Coronary artery (tissue), 2 donors: ENCODE measurements at regions not wholly inside any gene's neighbourhood (a gene's known extent, or its start where the extent isn't known, plus 50 kb on each side); places are given as distances from the start of the nearest gene placed in this dataset.

Experiments
- DNase-seq: peaks from one replicate; pipeline ENCODE4 v3.0.0-alpha.2; 2017; ENCODE audit warnings: low spot score
- H3K27ac ChIP-seq, 2 donors: fragments of 200-600 bp; sonication (generic); one replicate each; pipeline ENCODE4 v1.5.1; 2016 to 2019
- H3K4me3 ChIP-seq: fragments of 200-600 bp; sonication (generic); 2 replicates; pipeline ENCODE4 v1.5.1; 2016; ENCODE audit warnings: mild to moderate bottlenecking, moderate library complexity
- CTCF ChIP-seq: fragments of 200-600 bp; sonication (generic); IDR thresholded peaks from one replicate; pipeline ENCODE4 v1.5.1; 2019; ENCODE audit warnings: antibody characterized with exemption

GRCh38 chr7:12985228-12985627, 297.8 kb downstream of the ARL4A start:
- Histone ChIP-seq H3K4me3 (no peak overlapping the region), H3K27ac (no peak overlapping the region)
- no peak for TF ChIP-seq CTCF
- DNase-seq = no peak

- DNase-seq = no peak
- no peak for TF ChIP-seq CTCF
- H3K27ac ChIP-seq = no peak overlapping the region
- no peak overlapping the region for H3K4me3 ChIP-seq
These were observed 298.3 kb downstream of the ARL4A start for GRCh38 chr7:12985752-12986151.

GRCh38 chr7:12987238-12987637, 299.8 kb downstream of the ARL4A start:
- Histone ChIP-seq H3K27ac (no peak overlapping the region), H3K4me3 (no peak overlapping the region)
- DNase-seq = no peak
- no peak for TF ChIP-seq CTCF

GRCh38 chr7:12990440-12990839, 303.0 kb downstream of the ARL4A start:
- DNase-seq = no peak
- no peak overlapping the region for H3K4me3 ChIP-seq
- H3K27ac ChIP-seq = no peak overlapping the region
- TF ChIP-seq CTCF = no peak

GRCh38 chr7:12993025-12993424, 305.6 kb downstream of the ARL4A start:
- DNase-seq = no peak
- Histone ChIP-seq H3K4me3 (no peak overlapping the region), H3K27ac (no peak overlapping the region)
- TF ChIP-seq CTCF = no peak

- TF ChIP-seq CTCF = no peak
- DNase-seq = no peak
- no peak overlapping the region for H3K27ac ChIP-seq
- no peak overlapping the region for H3K4me3 ChIP-seq
These were observed 308.6 kb downstream of the ARL4A start for GRCh38 chr7:12995912-12996469.

GRCh38 chr7:13007331-13007730, 319.9 kb downstream of the ARL4A start:
- no peak overlapping the region for H3K4me3 ChIP-seq
- no peak for DNase-seq
- TF ChIP-seq CTCF = no peak
- no peak overlapping the region for H3K27ac ChIP-seq
